ENCODE measurements at regions not wholly inside any gene's neighbourhood (a gene's known extent, or its start where the extent isn't known, plus 50 kb on each side); places are given as distances from the start of the nearest gene placed in this dataset.
"Not testable (repeated sequence)": the region's sequence is repeated elsewhere in the genome, so short reads cannot be mapped to it uniquely, and the experiment has no call there.

DNA sequence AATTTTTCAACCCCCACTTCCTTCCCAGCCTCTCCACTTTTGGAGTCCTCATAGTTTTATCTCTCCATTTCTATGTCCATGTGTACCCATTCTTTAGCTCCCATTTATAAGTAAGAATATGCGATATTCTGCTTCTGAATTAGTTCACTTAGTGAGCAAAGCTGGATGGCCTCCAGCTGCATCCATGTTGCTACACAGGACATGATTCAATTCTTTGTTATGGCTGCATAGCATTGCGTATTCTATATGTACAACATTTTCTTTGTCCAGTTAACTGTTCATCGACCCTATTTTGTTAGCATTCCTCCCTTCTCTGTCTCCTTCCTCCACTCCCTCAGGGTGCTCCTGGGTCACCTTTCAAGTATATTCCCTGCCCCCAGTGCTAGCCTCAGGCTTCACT is 210.0 kb upstream of the SSTR4 start:
- Histone ChIP-seq H3K9me3 (ENCODE audit: control insufficient read depth in 1 of 2, low read length in 2 of 2) (no peaks in the 10 kb centered on the region), H3K27ac (ENCODE audit: low read depth, low read length) (no peak overlapping the region), H3K9ac (ENCODE audit: low read depth in 1 of 2, low read length in 2 of 2) (no peak overlapping the region), H3K36me3 (ENCODE audit: control insufficient read depth in 1 of 2, insufficient read depth in 2 of 2, low read length in 2 of 2) (no peaks in the 10 kb centered on the region), H3K4me3 (ENCODE audit: low read depth in 1 of 2, low read length in 2 of 2) (no peak overlapping the region), H3K27me3 (ENCODE audit: control insufficient read depth in 1 of 2, insufficient read depth in 2 of 2, low read length in 2 of 2) (no peaks in the 10 kb centered on the region), H3K4me1 (ENCODE audit: control insufficient read depth in 1 of 2, insufficient read depth in 2 of 2, low read length in 2 of 2) (no peaks in the 10 kb centered on the region)

GRCh38 chr20:22825546-22825945 is 209.6 kb upstream of the SSTR4 start:
- Histone ChIP-seq H3K27ac (ENCODE audit: low read depth, low read length) (no peak overlapping the region), H3K27me3 (ENCODE audit: control insufficient read depth in 1 of 2, insufficient read depth in 2 of 2, low read length in 2 of 2) (no peaks in the 10 kb centered on the region), H3K9ac (ENCODE audit: low read depth in 1 of 2, low read length in 2 of 2) (no peak overlapping the region), H3K36me3 (ENCODE audit: control insufficient read depth in 1 of 2, insufficient read depth in 2 of 2, low read length in 2 of 2) (no peaks in the 10 kb centered on the region), H3K9me3 (ENCODE audit: control insufficient read depth in 1 of 2, low read length in 2 of 2) (no peaks in the 10 kb centered on the region), H3K4me3 (ENCODE audit: low read depth in 1 of 2, low read length in 2 of 2) (no peak overlapping the region), H3K4me1 (ENCODE audit: control insufficient read depth in 1 of 2, insufficient read depth in 2 of 2, low read length in 2 of 2) (no peaks in the 10 kb centered on the region)

DNA sequence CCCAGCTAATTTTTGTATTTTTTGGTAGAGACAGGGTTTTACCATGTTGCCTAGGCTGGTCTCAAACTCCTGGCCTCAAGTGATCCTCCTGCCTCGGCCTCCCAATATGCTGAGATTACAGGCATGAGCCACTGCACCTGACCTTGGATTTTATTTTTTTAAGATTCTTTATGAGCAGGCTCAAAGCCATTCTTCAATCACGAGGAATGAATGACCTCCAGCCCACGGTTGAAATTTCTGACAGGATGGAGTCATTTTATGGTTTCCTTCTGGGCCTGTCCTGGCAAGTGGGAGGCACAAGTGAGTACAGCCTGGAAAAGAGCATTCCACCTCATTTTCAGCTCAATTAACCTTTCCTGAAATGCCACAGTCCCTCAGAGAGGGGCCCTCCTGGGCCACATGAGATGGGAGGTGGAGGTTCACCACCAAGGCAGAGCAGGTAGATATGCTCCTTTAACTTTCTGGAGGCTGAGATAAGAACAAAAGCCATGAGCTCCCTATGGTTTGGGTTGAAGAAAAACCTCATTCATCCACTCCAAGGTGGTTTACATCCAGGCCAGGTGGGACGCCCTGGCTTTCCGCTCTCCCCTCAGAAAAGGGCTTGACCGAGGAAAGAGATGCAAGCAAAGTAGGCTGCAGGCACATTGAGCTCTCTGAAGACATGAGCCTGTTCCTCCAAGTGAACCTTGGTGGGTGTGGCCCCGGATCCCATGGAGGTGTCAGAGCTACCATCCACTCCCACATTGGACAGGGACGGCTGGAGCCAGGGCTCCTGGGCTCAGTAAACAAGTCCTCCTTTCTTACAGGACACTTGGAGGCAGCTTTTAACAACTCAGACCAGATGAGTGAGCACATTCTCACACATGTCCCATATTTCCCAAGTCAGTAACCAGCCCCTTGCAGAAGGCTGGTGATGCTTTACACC is 208.5 kb upstream of the SSTR4 start:
- no peak overlapping the region for H3K9ac ChIP-seq (ENCODE audit: low read depth in 1 of 2, low read length in 2 of 2)
- H3K4me3 ChIP-seq (ENCODE audit: low read depth in 1 of 2, low read length in 2 of 2), result no peak overlapping the region
- no peaks in the 10 kb centered on the region for H3K4me1 ChIP-seq (ENCODE audit: control insufficient read depth in 1 of 2, insufficient read depth in 2 of 2, low read length in 2 of 2)

GRCh38 chr20:22827916-22828315 is 207.2 kb upstream of the SSTR4 start:
- no peaks in the 10 kb centered on the region for H3K27me3 ChIP-seq (ENCODE audit: control insufficient read depth in 1 of 2, insufficient read depth in 2 of 2, low read length in 2 of 2)
- H3K4me3 ChIP-seq (ENCODE audit: low read depth in 1 of 2, low read length in 2 of 2), result no peak overlapping the region
- no peak overlapping the region for H3K27ac ChIP-seq (ENCODE audit: low read depth, low read length)
- no peaks in the 10 kb centered on the region for H3K4me1 ChIP-seq (ENCODE audit: control insufficient read depth in 1 of 2, insufficient read depth in 2 of 2, low read length in 2 of 2)
- H3K9me3 ChIP-seq (ENCODE audit: control insufficient read depth in 1 of 2, low read length in 2 of 2), result no peaks in the 10 kb centered on the region
- H3K36me3 ChIP-seq (ENCODE audit: control insufficient read depth in 1 of 2, insufficient read depth in 2 of 2, low read length in 2 of 2), result no peaks in the 10 kb centered on the region
- no peak overlapping the region for H3K9ac ChIP-seq (ENCODE audit: low read depth in 1 of 2, low read length in 2 of 2)

More for the DNA sequence above, 208.5 kb upstream of the SSTR4 start:
- Histone ChIP-seq H3K27ac (ENCODE audit: low read depth, low read length) (no peak overlapping the region), H3K36me3 (ENCODE audit: control insufficient read depth in 1 of 2, insufficient read depth in 2 of 2, low read length in 2 of 2) (no peaks in the 10 kb centered on the region), H3K27me3 (ENCODE audit: control insufficient read depth in 1 of 2, insufficient read depth in 2 of 2, low read length in 2 of 2) (no peaks in the 10 kb centered on the region), H3K9me3 (ENCODE audit: control insufficient read depth in 1 of 2, low read length in 2 of 2) (no peaks in the 10 kb centered on the region)

DNA sequence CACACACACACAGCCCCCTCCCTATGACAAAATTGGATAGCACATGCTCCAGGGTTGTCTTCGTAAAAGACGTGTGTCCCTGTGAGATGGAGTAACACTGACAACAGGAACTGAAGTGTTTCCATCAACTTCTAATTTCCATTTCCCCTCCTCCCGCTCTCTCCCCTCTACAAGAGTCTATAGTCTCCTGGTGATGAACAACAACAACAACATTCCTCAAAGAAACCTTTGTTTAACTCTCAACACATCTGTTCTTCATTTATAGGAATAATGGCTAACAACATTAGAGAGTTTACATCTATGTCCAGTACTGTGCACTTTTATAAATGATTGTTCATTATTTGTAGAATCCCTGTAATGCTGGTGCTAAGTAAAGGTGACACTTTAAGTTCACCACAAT is 205.8 kb upstream of the SSTR4 start:
- H3K9me3 ChIP-seq (ENCODE audit: control insufficient read depth in 1 of 2, low read length in 2 of 2), result no peaks in the 10 kb centered on the region
- H3K27me3 ChIP-seq (ENCODE audit: control insufficient read depth in 1 of 2, insufficient read depth in 2 of 2, low read length in 2 of 2), result no peaks in the 10 kb centered on the region
- H3K27ac ChIP-seq (ENCODE audit: low read depth, low read length), result no peak overlapping the region
- H3K4me3 ChIP-seq (ENCODE audit: low read depth in 1 of 2, low read length in 2 of 2), result no peak overlapping the region
- no peak overlapping the region for H3K9ac ChIP-seq (ENCODE audit: low read depth in 1 of 2, low read length in 2 of 2)
- no peaks in the 10 kb centered on the region for H3K36me3 ChIP-seq (ENCODE audit: control insufficient read depth in 1 of 2, insufficient read depth in 2 of 2, low read length in 2 of 2)
- H3K4me1 ChIP-seq (ENCODE audit: control insufficient read depth in 1 of 2, insufficient read depth in 2 of 2, low read length in 2 of 2), result no peaks in the 10 kb centered on the region

GRCh38 chr20:22830138-22830537 is 205.0 kb upstream of the SSTR4 start:
- no peaks in the 10 kb centered on the region for H3K9me3 ChIP-seq (ENCODE audit: control insufficient read depth in 1 of 2, low read length in 2 of 2)
- H3K4me3 ChIP-seq (ENCODE audit: low read depth in 1 of 2, low read length in 2 of 2), result no peak overlapping the region
- no peak overlapping the region for H3K9ac ChIP-seq (ENCODE audit: low read depth in 1 of 2, low read length in 2 of 2)
- no peaks in the 10 kb centered on the region for H3K36me3 ChIP-seq (ENCODE audit: control insufficient read depth in 1 of 2, insufficient read depth in 2 of 2, low read length in 2 of 2)
- H3K27ac ChIP-seq (ENCODE audit: low read depth, low read length), result no peak overlapping the region
- no peaks in the 10 kb centered on the region for H3K4me1 ChIP-seq (ENCODE audit: control insufficient read depth in 1 of 2, insufficient read depth in 2 of 2, low read length in 2 of 2)
- H3K27me3 ChIP-seq (ENCODE audit: control insufficient read depth in 1 of 2, insufficient read depth in 2 of 2, low read length in 2 of 2), result no peaks in the 10 kb centered on the region

DNA sequence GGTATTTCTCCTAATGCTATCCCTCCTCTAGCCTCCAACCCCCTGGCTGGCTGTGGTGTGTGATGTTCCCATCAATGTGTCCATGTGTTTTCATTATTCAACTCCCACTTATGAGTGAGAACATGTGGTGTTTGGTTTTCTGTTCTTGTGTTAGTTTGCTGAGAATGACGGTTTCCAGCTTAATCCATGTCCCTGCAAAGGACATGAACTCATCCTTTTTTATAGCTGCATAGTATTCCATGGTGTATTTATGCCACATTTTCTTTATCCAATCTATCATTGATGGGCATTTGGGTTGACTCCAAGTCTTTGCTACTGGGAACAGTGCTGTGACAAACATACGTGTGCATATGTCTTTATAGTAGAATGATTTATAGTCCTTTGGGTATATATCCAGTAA is 204.4 kb upstream of the SSTR4 start:
- not testable (repeated sequence) for H3K27ac ChIP-seq (ENCODE audit: low read depth, low read length); H3K9ac ChIP-seq (ENCODE audit: low read depth in 1 of 2, low read length in 2 of 2); H3K4me1 ChIP-seq (ENCODE audit: control insufficient read depth in 1 of 2, insufficient read depth in 2 of 2, low read length in 2 of 2); H3K9me3 ChIP-seq (ENCODE audit: control insufficient read depth in 1 of 2, low read length in 2 of 2); H3K27me3 ChIP-seq (ENCODE audit: control insufficient read depth in 1 of 2, insufficient read depth in 2 of 2, low read length in 2 of 2); H3K4me3 ChIP-seq (ENCODE audit: low read depth in 1 of 2, low read length in 2 of 2); H3K36me3 ChIP-seq (ENCODE audit: control insufficient read depth in 1 of 2, insufficient read depth in 2 of 2, low read length in 2 of 2)

GRCh38 chr20:22833851-22834250 is 201.3 kb upstream of the SSTR4 start:
- Histone ChIP-seq H3K4me3 (ENCODE audit: low read depth in 1 of 2, low read length in 2 of 2) (no peak overlapping the region), H3K4me1 (ENCODE audit: control insufficient read depth in 1 of 2, insufficient read depth in 2 of 2, low read length in 2 of 2) (no peaks in the 10 kb centered on the region), H3K27me3 (ENCODE audit: control insufficient read depth in 1 of 2, insufficient read depth in 2 of 2, low read length in 2 of 2) (no peaks in the 10 kb centered on the region), H3K9me3 (ENCODE audit: control insufficient read depth in 1 of 2, low read length in 2 of 2) (no peaks in the 10 kb centered on the region), H3K9ac (ENCODE audit: low read depth in 1 of 2, low read length in 2 of 2) (no peak overlapping the region), H3K36me3 (ENCODE audit: control insufficient read depth in 1 of 2, insufficient read depth in 2 of 2, low read length in 2 of 2) (no peaks in the 10 kb centered on the region), H3K27ac (ENCODE audit: low read depth, low read length) (no peak overlapping the region)

DNA sequence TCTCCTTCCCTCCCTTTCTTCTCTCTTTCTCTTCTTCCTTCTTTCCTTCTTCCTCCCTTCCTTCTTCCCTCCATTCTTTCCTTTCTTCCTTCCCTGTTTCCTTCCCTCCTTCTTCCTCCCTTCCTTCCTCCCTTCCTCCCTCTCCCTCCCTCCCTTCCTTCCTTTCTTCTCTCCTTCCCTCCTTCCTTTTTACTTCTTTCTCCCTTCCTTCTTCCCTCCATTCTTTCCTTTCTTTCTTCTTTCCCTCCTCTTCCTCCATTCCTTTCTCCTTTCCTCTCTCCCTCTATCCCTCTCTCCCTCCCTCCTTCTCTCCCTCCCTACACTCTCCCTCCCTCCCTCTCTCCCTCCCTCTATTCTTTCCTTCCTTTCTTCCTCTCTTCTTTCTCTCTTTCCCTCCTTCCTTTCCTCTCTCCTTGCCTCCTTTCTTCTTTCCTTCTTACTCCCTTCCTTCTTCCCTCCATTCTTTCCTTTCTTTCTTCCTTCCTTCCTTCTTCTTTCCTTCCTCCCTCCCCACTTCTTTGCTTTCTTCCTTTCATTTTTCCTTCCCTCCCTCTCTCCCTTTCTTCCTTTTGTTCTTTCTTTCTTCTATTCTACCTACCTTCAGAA is 200.4 kb upstream of the SSTR4 start:
- no peaks in the 10 kb centered on the region for H3K27me3 ChIP-seq (ENCODE audit: control insufficient read depth in 1 of 2, insufficient read depth in 2 of 2, low read length in 2 of 2)
- H3K36me3 ChIP-seq (ENCODE audit: control insufficient read depth in 1 of 2, insufficient read depth in 2 of 2, low read length in 2 of 2), result no peaks in the 10 kb centered on the region
- no peak overlapping the region for H3K9ac ChIP-seq (ENCODE audit: low read depth in 1 of 2, low read length in 2 of 2)
- no peak overlapping the region for H3K4me3 ChIP-seq (ENCODE audit: low read depth in 1 of 2, low read length in 2 of 2)
- H3K9me3 ChIP-seq (ENCODE audit: control insufficient read depth in 1 of 2, low read length in 2 of 2), result no peaks in the 10 kb centered on the region
- H3K27ac ChIP-seq (ENCODE audit: low read depth, low read length), result no peak overlapping the region
- no peaks in the 10 kb centered on the region for H3K4me1 ChIP-seq (ENCODE audit: control insufficient read depth in 1 of 2, insufficient read depth in 2 of 2, low read length in 2 of 2)

DNA sequence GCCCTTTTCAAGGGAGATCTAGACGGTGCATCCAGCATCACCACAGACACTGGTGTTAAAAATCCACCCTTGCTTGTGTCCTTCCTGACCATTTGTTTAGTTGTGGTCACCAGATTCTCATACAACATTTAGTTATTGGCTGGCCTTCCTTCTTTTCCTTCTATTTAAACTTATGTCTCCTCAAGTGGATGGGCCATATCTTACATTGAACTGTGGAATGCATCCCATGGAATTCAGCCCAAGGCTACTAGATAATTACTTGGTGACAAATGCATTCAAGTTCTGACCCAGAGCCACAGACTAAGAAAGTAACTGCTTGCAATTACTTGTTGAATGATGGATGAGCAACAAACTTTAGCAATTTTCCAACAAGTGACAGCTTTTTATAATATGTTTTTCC is 198.9 kb upstream of the SSTR4 start:
- Histone ChIP-seq H3K27me3 (ENCODE audit: control insufficient read depth in 1 of 2, insufficient read depth in 2 of 2, low read length in 2 of 2) (no peaks in the 10 kb centered on the region), H3K27ac (ENCODE audit: low read depth, low read length) (no peak overlapping the region), H3K4me1 (ENCODE audit: control insufficient read depth in 1 of 2, insufficient read depth in 2 of 2, low read length in 2 of 2) (no peaks in the 10 kb centered on the region), H3K9me3 (ENCODE audit: control insufficient read depth in 1 of 2, low read length in 2 of 2) (no peaks in the 10 kb centered on the region), H3K4me3 (ENCODE audit: low read depth in 1 of 2, low read length in 2 of 2) (no peak overlapping the region), H3K9ac (ENCODE audit: low read depth in 1 of 2, low read length in 2 of 2) (no peak overlapping the region), H3K36me3 (ENCODE audit: control insufficient read depth in 1 of 2, insufficient read depth in 2 of 2, low read length in 2 of 2) (no peaks in the 10 kb centered on the region)
